Mucosa of descending colon (tissue), 3 donors: ENCODE measurements at regions not wholly inside any gene's neighbourhood (a gene's known extent, or its start where the extent isn't known, plus 50 kb on each side); places are given as distances from the start of the nearest gene placed in this dataset.

ENCODE experiments used
- ATAC-seq: fragments of 200-7000 bp; cut with Tn5 transposase; one replicate; pipeline ENCODE4 v1.9.1; 2020; ENCODE audit warnings: mild to moderate bottlenecking, moderate library complexity
- DNase-seq, 3 donors: peaks; one replicate each; pipeline ENCODE4 v3.0.0-alpha.2; 2020
- H3K36me3 ChIP-seq: fragments of 200-600 bp; one replicate; pipeline ENCODE4 v1.8.0; 2021; ENCODE audit warnings: low read depth, mild to moderate bottlenecking
- H3K4me1 ChIP-seq: fragments of 200-600 bp; one replicate; pipeline ENCODE4 v1.8.0; 2021; ENCODE audit warnings: low read depth, mild to moderate bottlenecking
- H3K4me3 ChIP-seq: fragments of 200-600 bp; one replicate; pipeline ENCODE4 v1.8.0; 2021; ENCODE audit warnings: mild to moderate bottlenecking
- H3K9me3 ChIP-seq: fragments of 200-600 bp; one replicate; pipeline ENCODE4 v1.8.0; 2021; ENCODE audit warnings: mild to moderate bottlenecking
- intact Hi-C, 2 donors: fragments of 100-400 bp; cut with DNase I in 1 of 2; cut with micrococcal nuclease in 1 of 2; formaldehyde crosslinking; loops; one replicate each; pipeline versions ENCODE4 v1.11.0 to v1.11.1; 2022; cut with DNase I, micrococcal nuclease
- TF ChIP-seq, protein P1 (sequence below): fragments of 200-600 bp; IDR thresholded peaks from one replicate; pipeline ENCODE4 v1.8.0; 2022; ENCODE audit warnings: antibody characterized with exemption, mild to moderate bottlenecking
- donor health status: DM: no; HTN: no; CAD: no; lungs with moderate emphysema.
- donor health status: DM: no; HTN: no; CAD: no.
- donor health status: DM: no; HTN: yes; CAD: no.

DNA sequence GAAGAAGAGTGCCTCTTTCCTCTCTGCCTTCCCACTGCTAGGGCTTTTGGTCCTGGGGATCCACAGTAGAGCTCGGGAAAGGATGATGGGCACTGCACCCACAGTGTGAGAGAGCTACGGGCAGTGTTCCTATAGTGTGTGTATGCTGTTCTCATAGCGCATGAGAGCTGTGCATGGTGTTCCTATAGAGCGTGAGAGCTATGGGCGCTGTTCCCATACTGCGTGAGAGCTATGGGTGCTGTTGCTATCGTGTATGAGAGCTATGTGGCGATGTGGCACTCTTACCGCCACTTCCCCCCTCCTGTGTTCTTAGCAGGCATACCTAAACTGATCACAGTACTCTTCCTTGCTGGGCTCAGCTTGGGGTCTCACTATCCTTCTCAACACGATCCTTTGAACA is 213.5 kb downstream of the EDEM1 start:
- Histone ChIP-seq H3K4me3 (no peak overlapping the region), H3K36me3 (no peaks in the 10 kb centered on the region), H3K4me1 (no peaks in the 10 kb centered on the region), H3K9me3 (no peaks in the 10 kb centered on the region)
- DNase-seq (no peak), ATAC-seq (no peak)
- intact Hi-C loops, result no loop called here
- TF ChIP-seq, protein P1, sequence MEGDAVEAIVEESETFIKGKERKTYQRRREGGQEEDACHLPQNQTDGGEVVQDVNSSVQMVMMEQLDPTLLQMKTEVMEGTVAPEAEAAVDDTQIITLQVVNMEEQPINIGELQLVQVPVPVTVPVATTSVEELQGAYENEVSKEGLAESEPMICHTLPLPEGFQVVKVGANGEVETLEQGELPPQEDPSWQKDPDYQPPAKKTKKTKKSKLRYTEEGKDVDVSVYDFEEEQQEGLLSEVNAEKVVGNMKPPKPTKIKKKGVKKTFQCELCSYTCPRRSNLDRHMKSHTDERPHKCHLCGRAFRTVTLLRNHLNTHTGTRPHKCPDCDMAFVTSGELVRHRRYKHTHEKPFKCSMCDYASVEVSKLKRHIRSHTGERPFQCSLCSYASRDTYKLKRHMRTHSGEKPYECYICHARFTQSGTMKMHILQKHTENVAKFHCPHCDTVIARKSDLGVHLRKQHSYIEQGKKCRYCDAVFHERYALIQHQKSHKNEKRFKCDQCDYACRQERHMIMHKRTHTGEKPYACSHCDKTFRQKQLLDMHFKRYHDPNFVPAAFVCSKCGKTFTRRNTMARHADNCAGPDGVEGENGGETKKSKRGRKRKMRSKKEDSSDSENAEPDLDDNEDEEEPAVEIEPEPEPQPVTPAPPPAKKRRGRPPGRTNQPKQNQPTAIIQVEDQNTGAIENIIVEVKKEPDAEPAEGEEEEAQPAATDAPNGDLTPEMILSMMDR, result no peak

- no peaks in the 10 kb centered on the region for H3K4me1 ChIP-seq
- TF ChIP-seq, protein P1, result no peak
- H3K9me3 ChIP-seq, result no peaks in the 10 kb centered on the region
- H3K36me3 ChIP-seq, result no peaks in the 10 kb centered on the region
- H3K4me3 ChIP-seq, result no peak overlapping the region
- DNase-seq, result no peak
- no peak for ATAC-seq
- intact Hi-C loops, result no loop called here
These were observed 217.2 kb downstream of the EDEM1 start for GRCh38 chr3:5404718-5405117.

DNA sequence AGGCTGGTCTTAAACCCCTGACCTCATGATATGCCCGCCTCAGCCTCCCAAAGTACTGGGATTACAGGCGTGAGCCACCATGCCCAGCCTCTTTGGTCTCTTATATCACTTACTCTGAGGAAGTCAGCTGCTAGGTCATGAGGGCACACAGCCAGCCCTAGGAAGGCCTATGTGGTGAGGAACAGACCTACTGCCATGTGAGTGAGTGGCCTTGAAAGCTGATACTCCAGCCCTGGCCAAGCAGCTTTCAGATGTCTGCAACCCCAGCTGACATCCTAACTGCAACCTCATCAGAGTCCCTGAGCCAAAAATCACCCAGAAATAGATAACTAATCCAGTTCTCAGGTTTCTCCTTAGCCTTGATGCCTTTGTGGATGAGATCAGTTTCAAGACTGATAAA is 224.3 kb downstream of the EDEM1 start:
- no peak overlapping the region for H3K4me3 ChIP-seq
- no peak for ATAC-seq
- intact Hi-C loops, result no loop called here
- DNase-seq, result no peak
- no peaks in the 10 kb centered on the region for H3K4me1 ChIP-seq
- no peaks in the 10 kb centered on the region for H3K9me3 ChIP-seq
- TF ChIP-seq, protein P1, result no peak
- no peaks in the 10 kb centered on the region for H3K36me3 ChIP-seq

GRCh38 chr3:5423076-5423475 is 235.6 kb downstream of the EDEM1 start:
- no peaks in the 10 kb centered on the region for H3K4me1 ChIP-seq
- DNase-seq (peak in 1 of 3 donors; percentile 7), ATAC-seq (no peak)
- intact Hi-C loops, result no loop called here
- TF ChIP-seq, protein P1, result no peak
- no peak overlapping the region for H3K4me3 ChIP-seq
- H3K9me3 ChIP-seq, result no peaks in the 10 kb centered on the region
- H3K36me3 ChIP-seq, result no peaks in the 10 kb centered on the region

DNA sequence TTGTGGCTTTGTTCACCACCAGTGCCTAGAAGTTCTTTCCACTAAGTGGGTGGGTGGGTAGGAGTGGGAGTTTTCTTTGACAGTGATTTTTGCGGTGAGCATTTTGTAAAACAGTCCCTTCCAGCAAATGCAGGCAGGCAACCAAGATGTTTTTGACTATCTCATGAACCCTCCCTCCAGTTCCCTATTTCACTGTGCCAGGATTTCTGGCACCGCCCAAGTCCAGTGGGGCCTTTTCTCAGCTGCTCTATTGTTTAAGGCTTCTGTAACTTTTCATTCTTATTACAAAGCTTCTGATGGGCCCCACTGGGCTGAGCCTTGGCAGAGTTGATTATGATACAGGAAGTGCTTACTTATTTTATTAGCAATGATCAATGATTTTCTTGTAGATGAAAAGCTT is 236.0 kb downstream of the EDEM1 start:
- DNase-seq, result no peak
- Histone ChIP-seq H3K36me3 (no peaks in the 10 kb centered on the region), H3K4me3 (no peak overlapping the region), H3K4me1 (no peaks in the 10 kb centered on the region), H3K9me3 (no peaks in the 10 kb centered on the region)
- TF ChIP-seq, protein P1, result no peak
- no peak for ATAC-seq
- intact Hi-C loops, result no loop called here

DNA sequence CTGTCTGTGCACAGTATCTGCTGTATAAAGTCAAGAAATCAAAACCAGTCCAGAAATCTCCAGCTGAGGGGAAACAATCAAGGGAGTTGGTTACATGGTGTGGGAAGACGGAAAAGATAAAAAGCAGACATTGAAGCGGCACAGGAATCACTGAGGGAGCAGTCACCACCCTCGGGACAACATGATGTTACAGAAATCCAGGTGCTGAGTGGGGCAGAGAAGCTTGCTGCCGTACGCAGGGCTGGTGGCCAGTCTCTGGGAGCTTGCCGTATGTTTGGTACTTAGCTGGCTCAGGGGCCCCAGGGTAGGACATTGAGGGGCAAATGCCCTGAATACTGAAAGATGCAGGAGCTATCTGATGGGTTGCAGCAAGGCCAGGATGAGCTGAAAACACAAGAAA is 237.9 kb downstream of the EDEM1 start:
- DNase-seq, result no peak
- Histone ChIP-seq H3K36me3 (no peaks in the 10 kb centered on the region), H3K4me1 (no peaks in the 10 kb centered on the region), H3K4me3 (no peak overlapping the region), H3K9me3 (no peaks in the 10 kb centered on the region)
- intact Hi-C loops, result no loop called here
- ATAC-seq, result no peak
- TF ChIP-seq, protein P1, result no peak
